ENCODE measurements at regions not wholly inside any gene's neighbourhood (a gene's known extent, or its start where the extent isn't known, plus 50 kb on each side); places are given as distances from the start of the nearest gene placed in this dataset.

DNA sequence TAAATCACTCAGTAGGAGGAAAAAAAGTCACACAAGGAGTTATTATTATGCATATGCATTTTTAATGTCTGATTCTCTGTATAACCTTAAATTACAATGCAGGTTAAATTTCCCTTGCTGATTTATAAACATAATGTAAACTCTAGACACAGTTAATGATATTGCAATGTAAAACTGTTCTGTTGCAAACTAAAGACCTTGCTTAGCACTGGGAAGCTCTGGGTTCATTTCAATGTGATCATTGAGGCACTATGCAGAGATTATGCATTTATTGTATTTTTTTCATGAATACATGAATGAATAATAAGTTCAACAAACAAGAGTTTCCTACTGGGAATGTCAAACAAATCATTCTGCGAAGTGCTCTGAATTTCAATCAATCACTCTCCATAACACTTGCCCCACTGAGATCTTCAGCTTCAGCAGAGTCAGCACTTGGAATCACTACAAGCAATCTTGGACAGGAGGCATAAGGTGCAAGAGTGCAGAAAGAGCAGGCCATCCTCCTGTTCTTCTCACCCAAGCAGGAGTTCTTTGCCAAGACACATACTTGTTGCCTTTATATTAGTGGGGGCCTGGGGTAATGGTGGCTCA lies 232.1 kb downstream of the CSNK1G3 start:
- H3K23ac ChIP-seq (ENCODE audit: low read length): no peak overlapping the region
- DNase-seq: no peak
- no peak overlapping the region for H3K4me3 ChIP-seq (ENCODE audit: low read length)
- no peaks in the 10 kb centered on the region for H3K36me3 ChIP-seq (ENCODE audit: control insufficient read depth, insufficient read depth, low read length)
- H2BK15ac ChIP-seq (replicated peaks; ENCODE audit: low read depth): no peak overlapping the region
- H4K5ac ChIP-seq (ENCODE audit: low read length): no peak overlapping the region
- no peak overlapping the region for H3K4me2 ChIP-seq (ENCODE audit: low read length)
- H3K27me3 ChIP-seq (ENCODE audit: insufficient read depth, low read length, poor library complexity): no peaks in the 10 kb centered on the region
- no peak overlapping the region for H4K8ac ChIP-seq (ENCODE audit: low read depth, low read length)
- no peaks in the 10 kb centered on the region for H3K79me2 ChIP-seq (ENCODE audit: control insufficient read depth, insufficient read depth, low read length)
- WGBS (ENCODE audit: extremely low coverage, insufficient coverage, low lambda C conversion rate): no CpG with 5 or more reads among the region's 1 CpG
- H2BK120ac ChIP-seq (ENCODE audit: low read depth, low read length): no peak overlapping the region
- no peak overlapping the region for H2BK5ac ChIP-seq (ENCODE audit: low read length)
- no peak overlapping the region for H3K9ac ChIP-seq (ENCODE audit: low read length)
- no peaks in the 10 kb centered on the region for H3K4me1 ChIP-seq (ENCODE audit: control insufficient read depth, low read depth, low read length)
- H3K79me1 ChIP-seq (ENCODE audit: low read length): no peaks in the 10 kb centered on the region
- H3K27ac ChIP-seq (ENCODE audit: low read depth, low read length): no peak overlapping the region
- H3K18ac ChIP-seq (ENCODE audit: low read length): no peak overlapping the region
- no peak overlapping the region for H3K56ac ChIP-seq (ENCODE audit: low read length)
- no peak overlapping the region for H3K4ac ChIP-seq (ENCODE audit: low read depth, low read length)
- no peak overlapping the region for H2AK5ac ChIP-seq (ENCODE audit: low read length)

DNA sequence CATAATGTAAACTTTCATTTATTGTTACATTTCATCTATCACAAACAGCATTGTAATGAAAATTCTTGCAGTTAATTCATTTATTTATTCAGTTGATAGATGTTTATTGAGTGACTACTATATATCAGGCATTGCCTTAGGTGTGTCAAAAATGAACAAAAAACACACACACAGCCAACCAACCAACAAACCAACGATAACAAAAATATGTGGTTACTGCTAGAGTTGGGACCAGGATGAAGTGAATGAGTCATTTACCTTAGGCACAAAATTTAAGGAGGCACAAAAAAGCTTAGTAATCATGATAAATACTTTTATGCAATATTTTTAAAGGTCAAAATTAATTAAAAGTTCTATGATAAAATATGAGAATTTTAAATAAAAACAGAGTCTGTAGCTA lies 223.4 kb downstream of the CSNK1G3 start:
- DNase-seq: no peak
- Histone ChIP-seq H4K5ac (ENCODE audit: low read length) (no peak overlapping the region), H3K23ac (ENCODE audit: low read length) (no peak overlapping the region), H3K4me2 (ENCODE audit: low read length) (no peak overlapping the region), H3K4ac (ENCODE audit: low read depth, low read length) (no peak overlapping the region), H3K36me3 (ENCODE audit: control insufficient read depth, insufficient read depth, low read length) (no peaks in the 10 kb centered on the region), H3K4me3 (ENCODE audit: low read length) (no peak overlapping the region), H2BK5ac (ENCODE audit: low read length) (no peak overlapping the region), H3K27ac (ENCODE audit: low read depth, low read length) (no peak overlapping the region), H3K79me2 (ENCODE audit: control insufficient read depth, insufficient read depth, low read length) (no peaks in the 10 kb centered on the region), H4K8ac (ENCODE audit: low read depth, low read length) (no peak overlapping the region), H3K18ac (ENCODE audit: low read length) (no peak overlapping the region), H3K56ac (ENCODE audit: low read length) (no peak overlapping the region), H3K9ac (ENCODE audit: low read length) (no peak overlapping the region), H2BK120ac (ENCODE audit: low read depth, low read length) (no peak overlapping the region), H3K27me3 (ENCODE audit: insufficient read depth, low read length, poor library complexity) (no peaks in the 10 kb centered on the region), H2AK5ac (ENCODE audit: low read length) (no peak overlapping the region), H3K4me1 (ENCODE audit: control insufficient read depth, low read depth, low read length) (no peaks in the 10 kb centered on the region), H3K79me1 (ENCODE audit: low read length) (no peaks in the 10 kb centered on the region), H2BK15ac (replicated peaks; ENCODE audit: low read depth) (no peak overlapping the region)
- no CpG with 5 or more reads among the region's 1 CpG for WGBS (ENCODE audit: extremely low coverage, insufficient coverage, low lambda C conversion rate)

DNA sequence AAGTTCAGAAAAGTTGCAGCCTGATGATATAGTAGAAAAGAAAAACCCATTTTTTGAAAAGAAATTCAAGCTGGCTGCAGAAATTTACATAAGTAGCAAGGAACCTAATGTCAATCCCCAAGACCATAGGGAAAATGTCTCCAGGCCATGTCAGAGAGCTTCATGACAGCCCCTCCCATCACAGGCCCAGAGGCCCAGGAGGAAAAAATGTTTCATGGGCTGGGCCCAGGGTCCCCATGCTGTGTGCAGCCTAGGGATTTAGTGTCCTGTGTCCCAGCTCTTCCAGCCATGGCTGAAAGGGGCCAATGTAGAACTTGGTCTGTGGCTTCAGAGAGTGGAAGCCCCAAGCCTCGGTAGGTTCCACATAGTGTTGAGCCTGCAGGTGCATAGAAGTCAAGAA lies 220.3 kb downstream of the CSNK1G3 start:
- no peak overlapping the region for H2BK120ac ChIP-seq (ENCODE audit: low read depth, low read length)
- H3K4me2 ChIP-seq (ENCODE audit: low read length): no peak overlapping the region
- DNase-seq: peak; percentile 16
- H3K4me3 ChIP-seq (ENCODE audit: low read length): no peak overlapping the region
- H3K79me1 ChIP-seq (ENCODE audit: low read length): no peaks in the 10 kb centered on the region
- H2BK5ac ChIP-seq (ENCODE audit: low read length): no peak overlapping the region
- H2AK5ac ChIP-seq (ENCODE audit: low read length): no peak overlapping the region
- no peak overlapping the region for H3K23ac ChIP-seq (ENCODE audit: low read length)
- H3K18ac ChIP-seq (ENCODE audit: low read length): no peak overlapping the region
- H3K4ac ChIP-seq (ENCODE audit: low read depth, low read length): no peak overlapping the region
- no peaks in the 10 kb centered on the region for H3K4me1 ChIP-seq (ENCODE audit: control insufficient read depth, low read depth, low read length)
- H3K27ac ChIP-seq (ENCODE audit: low read depth, low read length): no peak overlapping the region
- no peak overlapping the region for H4K5ac ChIP-seq (ENCODE audit: low read length)
- H3K56ac ChIP-seq (ENCODE audit: low read length): no peak overlapping the region
- H3K79me2 ChIP-seq (ENCODE audit: control insufficient read depth, insufficient read depth, low read length): no peaks in the 10 kb centered on the region
- H3K27me3 ChIP-seq (ENCODE audit: insufficient read depth, low read length, poor library complexity): no peaks in the 10 kb centered on the region
- no peak overlapping the region for H3K9ac ChIP-seq (ENCODE audit: low read length)
- H4K8ac ChIP-seq (ENCODE audit: low read depth, low read length): no peak overlapping the region
- WGBS (ENCODE audit: extremely low coverage, insufficient coverage, low lambda C conversion rate): no CpG with 5 or more reads among the region's 1 CpG
- no peaks in the 10 kb centered on the region for H3K36me3 ChIP-seq (ENCODE audit: control insufficient read depth, insufficient read depth, low read length)
- H2BK15ac ChIP-seq (replicated peaks; ENCODE audit: low read depth): no peak overlapping the region

DNA sequence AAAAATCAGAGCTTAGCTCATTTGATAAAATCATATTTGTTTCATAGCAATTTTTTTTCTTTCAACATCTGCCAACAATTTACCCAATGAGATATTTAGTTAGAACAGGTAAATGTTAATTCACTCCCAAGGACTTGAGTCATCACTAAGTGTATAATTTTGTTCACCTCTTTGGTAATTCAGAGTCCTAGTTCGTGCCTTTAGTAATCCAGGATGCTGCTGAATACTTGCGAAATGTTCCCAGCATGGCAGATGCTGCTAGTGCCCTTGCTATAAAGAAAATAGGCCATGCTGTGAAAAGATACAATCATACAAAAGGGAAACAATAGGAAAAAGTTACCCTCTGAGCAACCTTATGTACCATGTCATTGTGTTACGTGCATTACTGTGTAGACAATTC lies 210.5 kb downstream of the CSNK1G3 start:
- Histone ChIP-seq H3K4me3 (ENCODE audit: low read length) (no peak overlapping the region), H3K4me2 (ENCODE audit: low read length) (no peak overlapping the region), H3K27me3 (ENCODE audit: insufficient read depth, low read length, poor library complexity) (no peaks in the 10 kb centered on the region), H2BK5ac (ENCODE audit: low read length) (no peak overlapping the region), H3K79me1 (ENCODE audit: low read length) (no peaks in the 10 kb centered on the region), H3K56ac (ENCODE audit: low read length) (no peak overlapping the region), H3K18ac (ENCODE audit: low read length) (no peak overlapping the region), H3K36me3 (ENCODE audit: control insufficient read depth, insufficient read depth, low read length) (no peaks in the 10 kb centered on the region), H3K4ac (ENCODE audit: low read depth, low read length) (no peak overlapping the region), H2BK120ac (ENCODE audit: low read depth, low read length) (no peak overlapping the region), H3K9ac (ENCODE audit: low read length) (no peak overlapping the region), H4K5ac (ENCODE audit: low read length) (no peak overlapping the region), H2BK15ac (replicated peaks; ENCODE audit: low read depth) (no peak overlapping the region), H4K8ac (ENCODE audit: low read depth, low read length) (no peak overlapping the region), H2AK5ac (ENCODE audit: low read length) (no peak overlapping the region), H3K79me2 (ENCODE audit: control insufficient read depth, insufficient read depth, low read length) (no peaks in the 10 kb centered on the region), H3K4me1 (ENCODE audit: control insufficient read depth, low read depth, low read length) (no peaks in the 10 kb centered on the region), H3K23ac (ENCODE audit: low read length) (no peak overlapping the region), H3K27ac (ENCODE audit: low read depth, low read length) (no peak overlapping the region)
- no peak for DNase-seq
- no CpG with 5 or more reads among the region's 3 CpGs for WGBS (ENCODE audit: extremely low coverage, insufficient coverage, low lambda C conversion rate)

GRCh38 chr5:123721675-123722276 lies 209.8 kb downstream of the CSNK1G3 start:
- no peaks in the 10 kb centered on the region for H3K27me3 ChIP-seq (ENCODE audit: insufficient read depth, low read length, poor library complexity)
- no peak overlapping the region for H2BK5ac ChIP-seq (ENCODE audit: low read length)

DNA sequence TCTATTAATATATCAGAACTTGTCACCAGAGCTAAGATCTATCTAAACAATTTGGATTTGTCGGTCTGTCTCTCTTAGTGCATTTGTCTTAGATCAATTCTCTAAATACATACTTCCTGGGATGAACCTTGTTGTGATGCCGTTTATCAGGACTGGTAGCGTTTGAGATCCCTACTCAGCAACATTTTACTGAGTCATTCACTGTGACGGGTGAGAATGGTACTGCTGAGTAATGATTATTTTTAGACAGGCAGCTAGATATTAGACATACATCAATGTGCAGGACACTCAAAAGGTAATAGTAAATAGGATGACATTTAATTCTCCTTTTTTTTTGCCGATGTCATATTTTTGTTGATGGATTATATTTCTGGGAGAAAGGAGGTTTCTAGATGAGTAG lies 209.0 kb downstream of the CSNK1G3 start:
- Histone ChIP-seq H3K4me1 (ENCODE audit: control insufficient read depth, low read depth, low read length) (no peaks in the 10 kb centered on the region), H3K27ac (ENCODE audit: low read depth, low read length) (no peak overlapping the region), H3K4me3 (ENCODE audit: low read length) (no peak overlapping the region), H4K8ac (ENCODE audit: low read depth, low read length) (no peak overlapping the region), H2AK5ac (ENCODE audit: low read length) (no peak overlapping the region), H4K5ac (ENCODE audit: low read length) (no peak overlapping the region), H2BK5ac (ENCODE audit: low read length) (no peak overlapping the region), H3K4me2 (ENCODE audit: low read length) (no peak overlapping the region), H3K36me3 (ENCODE audit: control insufficient read depth, insufficient read depth, low read length) (no peaks in the 10 kb centered on the region), H3K27me3 (ENCODE audit: insufficient read depth, low read length, poor library complexity) (no peaks in the 10 kb centered on the region), H3K9ac (ENCODE audit: low read length) (no peak overlapping the region), H2BK15ac (replicated peaks; ENCODE audit: low read depth) (no peak overlapping the region), H3K18ac (ENCODE audit: low read length) (no peak overlapping the region), H3K23ac (ENCODE audit: low read length) (no peak overlapping the region), H2BK120ac (ENCODE audit: low read depth, low read length) (no peak overlapping the region), H3K79me2 (ENCODE audit: control insufficient read depth, insufficient read depth, low read length) (no peaks in the 10 kb centered on the region), H3K4ac (ENCODE audit: low read depth, low read length) (no peak overlapping the region), H3K56ac (ENCODE audit: low read length) (no peak overlapping the region), H3K79me1 (ENCODE audit: low read length) (no peaks in the 10 kb centered on the region)
- no peak for DNase-seq
- no CpG with 5 or more reads among the region's 5 CpGs for WGBS (ENCODE audit: extremely low coverage, insufficient coverage, low lambda C conversion rate)

More at GRCh38 chr5:123721675-123722276, 209.8 kb downstream of the CSNK1G3 start:
- H4K5ac ChIP-seq (ENCODE audit: low read length): no peak overlapping the region
- H3K56ac ChIP-seq (ENCODE audit: low read length): no peak overlapping the region
- no peak overlapping the region for H3K27ac ChIP-seq (ENCODE audit: low read depth, low read length)
- H2BK120ac ChIP-seq (ENCODE audit: low read depth, low read length): no peak overlapping the region
- H3K4ac ChIP-seq (ENCODE audit: low read depth, low read length): no peak overlapping the region
- no CpG with 5 or more reads among the region's 4 CpGs for WGBS (ENCODE audit: extremely low coverage, insufficient coverage, low lambda C conversion rate)
- no peak overlapping the region for H3K18ac ChIP-seq (ENCODE audit: low read length)
- no peak overlapping the region for H3K23ac ChIP-seq (ENCODE audit: low read length)
- H3K4me1 ChIP-seq (ENCODE audit: control insufficient read depth, low read depth, low read length): no peaks in the 10 kb centered on the region
- no peaks in the 10 kb centered on the region for H3K79me1 ChIP-seq (ENCODE audit: low read length)
- H3K36me3 ChIP-seq (ENCODE audit: control insufficient read depth, insufficient read depth, low read length): no peaks in the 10 kb centered on the region
- no peaks in the 10 kb centered on the region for H3K79me2 ChIP-seq (ENCODE audit: control insufficient read depth, insufficient read depth, low read length)
- DNase-seq: no peak
- no peak overlapping the region for H4K8ac ChIP-seq (ENCODE audit: low read depth, low read length)
- no peak overlapping the region for H3K4me3 ChIP-seq (ENCODE audit: low read length)
- no peak overlapping the region for H3K4me2 ChIP-seq (ENCODE audit: low read length)
- H2BK15ac ChIP-seq (replicated peaks; ENCODE audit: low read depth): no peak overlapping the region
- no peak overlapping the region for H3K9ac ChIP-seq (ENCODE audit: low read length)
- no peak overlapping the region for H2AK5ac ChIP-seq (ENCODE audit: low read length)

All from mesendoderm (in vitro differentiated cells).